Panc1 (cell line): ENCODE measurements at regions not wholly inside any gene's neighbourhood (a gene's known extent, or its start where the extent isn't known, plus 50 kb on each side); places are given as distances from the start of the nearest gene placed in this dataset.

Source experiments
- ATAC-seq: fragments of 200-7000 bp; cut with Tn5 transposase; 2 replicates; pipeline ENCODE4 v1.9.1; 2020; ENCODE audit warnings: mild to moderate bottlenecking, moderate library complexity
- BruUV-seq: library from RNA; stranded (reverse); fragments of 400-500 nt; replicated peaks from 2 replicates; lab custom pipeline; 2021; lab: Mats Ljungman, UMichigan
- CTCF ChIA-PET: fragments of 300-600 bp; sonication (Branson Sonifier 250); formaldehyde crosslinking; loops from one replicate; lab custom pipeline; 2022; ENCODE audit warnings: antibody characterized with exemption; lab: Charles Lee
- POLR2A ChIA-PET: fragments of 300-600 bp; sonication (Branson Sonifier 250); formaldehyde crosslinking; loops from one replicate; lab custom pipeline; 2022; ENCODE audit warnings: antibody characterized with exemption; lab: Charles Lee
- DNase-seq: peaks from one replicate; pipeline ENCODE4 v3.0.0-alpha.2; 2010; ENCODE audit warnings: low read depth, low spot score
- H3K27ac ChIP-seq: 2 replicates; pipeline ENCODE4 v1.5.1; 2011; ENCODE audit warnings: mild to moderate bottlenecking, low read length, inconsistent platforms
- H3K27me3 ChIP-seq: fragments of 200-500 bp; sonication (Bioruptor generic); 2 replicates; pipeline ENCODE4 v1.6.0; 2014; ENCODE audit warnings: low read length, inconsistent platforms; ENCODE audit not compliant: control insufficient read depth, insufficient read depth
- H3K36me3 ChIP-seq: fragments of 200-500 bp; sonication (Bioruptor generic); 2 replicates; pipeline ENCODE4 v1.5.1; 2014; ENCODE audit warnings: inconsistent platforms, mild to moderate bottlenecking, low read length, moderate library complexity; ENCODE audit not compliant: control insufficient read depth, insufficient read depth
- H3K4me1 ChIP-seq: 2 replicates; pipeline ENCODE4 v1.5.1; 2011; ENCODE audit warnings: inconsistent platforms, mild to moderate bottlenecking, low read length, moderate library complexity; ENCODE audit not compliant: control insufficient read depth, insufficient read depth
- H3K4me3 ChIP-seq, 2 experiments: 2 replicates each; pipeline ENCODE4 v1.5.1; 2011 to 2012; ENCODE audit warnings: low read depth in 2 of 2, low read length in 2 of 2, mild to moderate bottlenecking in 2 of 2, inconsistent platforms in 1 of 2, moderate library complexity in 1 of 2
- H3K9me3 ChIP-seq: fragments of 200-500 bp; sonication (Bioruptor generic); 2 replicates; pipeline ENCODE4 v1.5.1; 2014; ENCODE audit warnings: low read depth, mild to moderate bottlenecking, inconsistent platforms, low read length, moderate library complexity; ENCODE audit not compliant: control insufficient read depth, insufficient read depth
- CTCF ChIP-seq: fragments of 450-650 bp; IDR thresholded peaks from 2 replicates; pipeline ENCODE4 v1.5.1; 2017; ENCODE audit warnings: mild to moderate bottlenecking
- POLR2AphosphoS5 ChIP-seq: IDR thresholded peaks from 2 replicates; pipeline ENCODE4 v1.6.1; 2012; ENCODE audit warnings: mild to moderate bottlenecking, low read depth, low read length, moderate library complexity
- SIN3A ChIP-seq: IDR thresholded peaks from 2 replicates; pipeline ENCODE4 v1.6.1; 2012; ENCODE audit warnings: low read depth, mild to moderate bottlenecking, low read length, moderate library complexity, borderline replicate concordance; ENCODE audit not compliant: insufficient read depth
- TCF7L2 ChIP-seq: IDR thresholded peaks from 2 replicates; pipeline ENCODE4 v1.6.1; 2011; ENCODE audit warnings: mild to moderate bottlenecking, low read depth, low read length, inconsistent platforms
- in situ Hi-C: cut with HindIII; loops from 2 replicates; pipeline ENCODE4 v1.10.0; 2016; ENCODE audit warnings: low sequenced_read_pairs, low pct_unique_long_range_greater_than_20kb
- intact Hi-C: fragments of 100-400 bp; cut with micrococcal nuclease; formaldehyde crosslinking; loops from one replicate; pipeline ENCODE4 v1.10.0; 2022; ENCODE audit not compliant: unreplicated experiment
- TF ChIP-seq, protein P1 (sequence below), 2 experiments: IDR thresholded peaks; 2 replicates each; pipeline ENCODE4 v1.6.1; 2011 to 2012; ENCODE audit warnings: low read depth in 2 of 2, control low read depth in 1 of 2, low read length in 1 of 2, mild to moderate bottlenecking in 1 of 2, moderate library complexity in 1 of 2; ENCODE audit not compliant: insufficient read depth in 1 of 2

- in situ Hi-C loops, result no loop called here
- H3K27me3 ChIP-seq, result no peaks in the 10 kb centered on the region
Measured at GRCh38 chr3:74124782-74125181, 489.7 kb downstream of the CNTN3 start.

DNA sequence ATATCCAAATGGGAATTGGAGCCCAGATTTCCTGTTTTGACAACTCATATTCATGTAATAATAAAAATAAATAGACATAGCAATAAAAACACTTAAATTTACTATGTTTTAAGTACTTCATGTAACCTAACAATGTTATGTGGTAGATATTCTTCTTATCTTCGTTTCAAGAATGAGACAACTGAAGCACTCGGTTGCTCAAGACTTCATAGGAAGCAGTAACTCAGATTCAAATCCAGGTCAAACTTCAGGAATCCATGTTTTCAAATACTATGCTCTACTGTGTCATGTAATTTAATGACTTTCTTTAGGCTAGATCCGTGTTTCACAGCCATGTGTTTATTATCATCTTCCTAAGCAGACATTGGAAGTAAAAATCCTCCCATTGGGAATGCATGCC, 492.2 kb downstream of the CNTN3 start:
- intact Hi-C loops, result no loop called here
- ChIA-PET POLR2A (interaction anchor here (0.6 kb wide), 1 partner anchor 730 kb away, joined by 19 read pairs; no protein-coding TSS in a partner anchor), CTCF (no interaction called here)
- ATAC-seq (no peak), DNase-seq (no peak)
- no TSS peak for BruUV-seq
- Histone ChIP-seq H3K27me3 (no peaks in the 10 kb centered on the region), H3K27ac (no peak overlapping the region), H3K4me1 (no peaks in the 10 kb centered on the region), H3K9me3 (no peaks in the 10 kb centered on the region), H3K4me3 (no peak overlapping the region), H3K36me3 (no peaks in the 10 kb centered on the region)
- TF ChIP-seq CTCF (no peak), POLR2AphosphoS5 (no peak)
- TF ChIP-seq, protein P1, sequence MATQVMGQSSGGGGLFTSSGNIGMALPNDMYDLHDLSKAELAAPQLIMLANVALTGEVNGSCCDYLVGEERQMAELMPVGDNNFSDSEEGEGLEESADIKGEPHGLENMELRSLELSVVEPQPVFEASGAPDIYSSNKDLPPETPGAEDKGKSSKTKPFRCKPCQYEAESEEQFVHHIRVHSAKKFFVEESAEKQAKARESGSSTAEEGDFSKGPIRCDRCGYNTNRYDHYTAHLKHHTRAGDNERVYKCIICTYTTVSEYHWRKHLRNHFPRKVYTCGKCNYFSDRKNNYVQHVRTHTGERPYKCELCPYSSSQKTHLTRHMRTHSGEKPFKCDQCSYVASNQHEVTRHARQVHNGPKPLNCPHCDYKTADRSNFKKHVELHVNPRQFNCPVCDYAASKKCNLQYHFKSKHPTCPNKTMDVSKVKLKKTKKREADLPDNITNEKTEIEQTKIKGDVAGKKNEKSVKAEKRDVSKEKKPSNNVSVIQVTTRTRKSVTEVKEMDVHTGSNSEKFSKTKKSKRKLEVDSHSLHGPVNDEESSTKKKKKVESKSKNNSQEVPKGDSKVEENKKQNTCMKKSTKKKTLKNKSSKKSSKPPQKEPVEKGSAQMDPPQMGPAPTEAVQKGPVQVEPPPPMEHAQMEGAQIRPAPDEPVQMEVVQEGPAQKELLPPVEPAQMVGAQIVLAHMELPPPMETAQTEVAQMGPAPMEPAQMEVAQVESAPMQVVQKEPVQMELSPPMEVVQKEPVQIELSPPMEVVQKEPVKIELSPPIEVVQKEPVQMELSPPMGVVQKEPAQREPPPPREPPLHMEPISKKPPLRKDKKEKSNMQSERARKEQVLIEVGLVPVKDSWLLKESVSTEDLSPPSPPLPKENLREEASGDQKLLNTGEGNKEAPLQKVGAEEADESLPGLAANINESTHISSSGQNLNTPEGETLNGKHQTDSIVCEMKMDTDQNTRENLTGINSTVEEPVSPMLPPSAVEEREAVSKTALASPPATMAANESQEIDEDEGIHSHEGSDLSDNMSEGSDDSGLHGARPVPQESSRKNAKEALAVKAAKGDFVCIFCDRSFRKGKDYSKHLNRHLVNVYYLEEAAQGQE (IDR thresholded peaks at IDR 0.05; ENCODE audit: insufficient read depth in 1 of 2, low read depth in 2 of 2, low read length in 1 of 2), result no peak
- in situ Hi-C loops, result no loop called here

More at GRCh38 chr3:74124782-74125181, 489.7 kb downstream of the CNTN3 start:
- DNase-seq (no peak), ATAC-seq (no peak)
- Histone ChIP-seq H3K27ac (no peak overlapping the region), H3K9me3 (no peaks in the 10 kb centered on the region), H3K36me3 (no peaks in the 10 kb centered on the region), H3K4me1 (no peaks in the 10 kb centered on the region), H3K4me3 (no peak overlapping the region)
- no TSS peak for BruUV-seq
- CTCF ChIA-PET, result no interaction called here
- POLR2A ChIA-PET, result no interaction called here
- TF ChIP-seq TCF7L2 (no peak), CTCF (no peak), POLR2AphosphoS5 (no peak), SIN3A (no peak)
- TF ChIP-seq, protein P1 (IDR thresholded peaks at IDR 0.05; ENCODE audit: insufficient read depth in 1 of 2, low read depth in 2 of 2, low read length in 1 of 2), result no peak
- intact Hi-C loops, result no loop called here
